ENCODE measurements at regions not wholly inside any gene's neighbourhood (a gene's known extent, or its start where the extent isn't known, plus 50 kb on each side); places are given as distances from the start of the nearest gene placed in this dataset.

GRCh38 chr10:3494131-3494837, 290.7 kb downstream of the KLF6 start:
- ChIA-PET CTCF (no interaction called here), POLR2A (ENCODE audit: low non-redundant PET) (no interaction called here)
- peaks cover 5% of the 10 kb centered on the region for H3K4me1 ChIP-seq (ENCODE audit: insufficient read depth, low read length, poor library complexity, severe bottlenecking)
- H3K9me3 ChIP-seq (ENCODE audit: low read depth, low read length, poor library complexity, severe bottlenecking), result no peaks in the 10 kb centered on the region
- TF ChIP-seq CTCF (conservative IDR thresholded peaks at IDR 0.05; ENCODE audit: low read depth, low read length), result no peak
- no peak for TF ChIP-seq EZH2 (IDR thresholded peaks at IDR 0.05; ENCODE audit: borderline replicate concordance, low read depth, low read length, poor library complexity, severe bottlenecking)
- H3K4me3 ChIP-seq (ENCODE audit: low read depth, low read length, poor library complexity, severe bottlenecking), result no peak overlapping the region
- no peak for DNase-seq (ENCODE audit: low spot score)
- no peaks in the 10 kb centered on the region for H3K27me3 ChIP-seq (replicated peaks; ENCODE audit: insufficient read depth, low read depth, low read length, poor library complexity)
- H3K27ac ChIP-seq (ENCODE audit: low read depth, low read length, poor library complexity, severe bottlenecking), result no peak overlapping the region
- intact Hi-C loops (cut with micrococcal nuclease; ENCODE audit: unreplicated experiment), result no loop called here
- H3K36me3 ChIP-seq (ENCODE audit: insufficient read depth, low read length, poor library complexity, severe bottlenecking), result no peaks in the 10 kb centered on the region
- BruUV-seq (replicated peaks), result no TSS peak

DNA sequence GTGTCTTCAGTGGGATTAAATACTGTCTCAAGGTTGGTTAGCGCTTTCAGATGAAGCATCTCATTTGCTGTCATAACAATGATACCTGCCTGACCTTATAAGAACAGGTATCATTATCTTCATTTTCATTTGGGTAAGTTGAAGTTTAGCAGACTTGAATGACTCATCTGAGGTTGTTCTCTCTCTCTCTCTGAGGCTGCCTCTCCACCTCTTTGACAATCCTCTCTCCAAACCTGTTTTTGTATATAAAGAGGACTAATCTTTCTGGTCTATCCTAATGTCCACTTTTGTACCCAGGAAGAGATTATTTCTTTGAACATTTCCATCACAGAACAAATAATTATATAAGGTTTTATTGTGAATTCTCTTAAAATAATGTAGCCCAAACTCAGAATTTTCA, 291.4 kb downstream of the KLF6 start:
- intact Hi-C loops (cut with micrococcal nuclease; ENCODE audit: unreplicated experiment), result no loop called here
- Histone ChIP-seq H3K27me3 (replicated peaks; ENCODE audit: insufficient read depth, low read depth, low read length, poor library complexity) (no peaks in the 10 kb centered on the region), H3K4me3 (ENCODE audit: low read depth, low read length, poor library complexity, severe bottlenecking) (no peak overlapping the region), H3K36me3 (ENCODE audit: insufficient read depth, low read length, poor library complexity, severe bottlenecking) (no peaks in the 10 kb centered on the region), H3K9me3 (ENCODE audit: low read depth, low read length, poor library complexity, severe bottlenecking) (no peaks in the 10 kb centered on the region), H3K4me1 (ENCODE audit: insufficient read depth, low read length, poor library complexity, severe bottlenecking) (peaks cover 5% of the 10 kb centered on the region), H3K27ac (ENCODE audit: low read depth, low read length, poor library complexity, severe bottlenecking) (no peak overlapping the region)
- ChIA-PET CTCF (no interaction called here), POLR2A (ENCODE audit: low non-redundant PET) (no interaction called here)
- BruUV-seq (replicated peaks), result no TSS peak
- DNase-seq (ENCODE audit: low spot score), result no peak
- TF ChIP-seq CTCF (conservative IDR thresholded peaks at IDR 0.05; ENCODE audit: low read depth, low read length) (no peak), EZH2 (IDR thresholded peaks at IDR 0.05; ENCODE audit: borderline replicate concordance, low read depth, low read length, poor library complexity, severe bottlenecking) (no peak)

- no peak for TF ChIP-seq CTCF (conservative IDR thresholded peaks at IDR 0.05; ENCODE audit: low read depth, low read length)
- no peak for TF ChIP-seq EZH2 (IDR thresholded peaks at IDR 0.05; ENCODE audit: borderline replicate concordance, low read depth, low read length, poor library complexity, severe bottlenecking)
- Histone ChIP-seq H3K9me3 (ENCODE audit: low read depth, low read length, poor library complexity, severe bottlenecking) (no peaks in the 10 kb centered on the region), H3K4me3 (ENCODE audit: low read depth, low read length, poor library complexity, severe bottlenecking) (no peak overlapping the region), H3K36me3 (ENCODE audit: insufficient read depth, low read length, poor library complexity, severe bottlenecking) (no peaks in the 10 kb centered on the region), H3K27ac (ENCODE audit: low read depth, low read length, poor library complexity, severe bottlenecking) (no peak overlapping the region), H3K4me1 (ENCODE audit: insufficient read depth, low read length, poor library complexity, severe bottlenecking) (peaks cover 5% of the 10 kb centered on the region), H3K27me3 (replicated peaks; ENCODE audit: insufficient read depth, low read depth, low read length, poor library complexity) (no peaks in the 10 kb centered on the region)
- ChIA-PET POLR2A (ENCODE audit: low non-redundant PET) (no interaction called here), CTCF (no interaction called here)
- DNase-seq (ENCODE audit: low spot score), result no peak
- intact Hi-C loops (cut with micrococcal nuclease; ENCODE audit: unreplicated experiment), result no loop called here
- BruUV-seq (replicated peaks), result no TSS peak
Measured at GRCh38 chr10:3491571-3491970, 293.4 kb downstream of the KLF6 start.

All from A673 (cell line).